CD4-positive, alpha-beta T cell (primary cell): ENCODE measurements at regions not wholly inside any gene's neighbourhood (a gene's known extent, or its start where the extent isn't known, plus 50 kb on each side); places are given as distances from the start of the nearest gene placed in this dataset.

Source experiments
- ATAC-seq: fragments of 200-7000 bp; cut with Tn5 transposase; one replicate; pipeline ENCODE4 v1.10.0; 2022; ENCODE audit warnings: mild to moderate bottlenecking; ENCODE audit not compliant: poor library complexity
- CTCF ChIA-PET: fragments of 350-600 bp; sonication (Branson Sonifier 250); formaldehyde crosslinking; loops from one replicate; lab custom pipeline; 2021; ENCODE audit warnings: antibody characterized with exemption, inconsistent platforms; lab: Charles Lee
- POLR2A ChIA-PET: fragments of 350-600 bp; sonication (Branson Sonifier 250); formaldehyde crosslinking; loops from one replicate; lab custom pipeline; 2021; ENCODE audit warnings: antibody characterized with exemption, inconsistent platforms; lab: Charles Lee
- DNase-seq, 14 experiments: peaks; one replicate each; pipeline ENCODE4 v3.0.0-alpha.2; 2013 to 2020; ENCODE audit warnings: mixed read lengths in 2 of 14
- H3K27ac ChIP-seq, 2 donors: one replicate each; pipeline versions ENCODE4 v1.5.1 to v1.7.0; 2013; ENCODE audit warnings: low read length in 2 of 2, low read depth in 1 of 2, mild to moderate bottlenecking in 1 of 2
- H3K27me3 ChIP-seq, 2 experiments: 1 replicate in 1 of 2; 2 replicates in 1 of 2; pipeline versions ENCODE4 v1.6.1 to v1.7.0; 2013; ENCODE audit warnings: low read length in 2 of 2, control low read depth in 1 of 2, mild to moderate bottlenecking in 1 of 2, moderate library complexity in 1 of 2; ENCODE audit not compliant: insufficient read depth in 2 of 2, control insufficient read depth in 1 of 2
- H3K36me3 ChIP-seq: one replicate; pipeline ENCODE4 v1.6.1; 2013; ENCODE audit warnings: low read length, control low read depth; ENCODE audit not compliant: insufficient read depth
- H3K4me1 ChIP-seq: one replicate; pipeline ENCODE4 v1.6.1; 2013; ENCODE audit warnings: low read length, control low read depth; ENCODE audit not compliant: insufficient read depth
- H3K4me3 ChIP-seq: one replicate; pipeline ENCODE4 v1.5.1; 2013; ENCODE audit warnings: mild to moderate bottlenecking, low read length, moderate library complexity
- H3K9me3 ChIP-seq, 2 experiments: 1 replicate in 1 of 2; 2 replicates in 1 of 2; pipeline versions ENCODE4 v1.6.1 to v1.7.0; 2013; ENCODE audit warnings: low read length in 2 of 2, mild to moderate bottlenecking in 2 of 2, control low read depth in 1 of 2, moderate library complexity in 1 of 2; ENCODE audit not compliant: control insufficient read depth in 1 of 2, insufficient read depth in 1 of 2
- H3K27ac Mint-ChIP-seq: one replicate; pipeline ENCODE4 v1.8.0; 2020; ENCODE audit warnings: mixed read lengths
- H3K27me3 Mint-ChIP-seq: one replicate; pipeline ENCODE4 v1.8.0; 2021; ENCODE audit warnings: mixed read lengths
- H3K36me3 Mint-ChIP-seq: one replicate; pipeline ENCODE4 v1.8.0; 2021; ENCODE audit warnings: low read depth, mixed read lengths
- H3K4me1 Mint-ChIP-seq: one replicate; pipeline ENCODE4 v1.8.0; 2021; ENCODE audit warnings: low read depth, mixed read lengths
- H3K4me3 Mint-ChIP-seq: one replicate; pipeline ENCODE4 v1.8.0; 2020; ENCODE audit warnings: mild to moderate bottlenecking, mixed read lengths
- H3K9me3 Mint-ChIP-seq: one replicate; pipeline ENCODE4 v1.8.0; 2020; ENCODE audit warnings: mixed read lengths
- CTCF ChIP-seq: fragments of 200-600 bp; IDR thresholded peaks from one replicate; pipeline ENCODE4 v1.8.0; 2022; ENCODE audit warnings: antibody characterized with exemption, mild to moderate bottlenecking
- intact Hi-C, 2 experiments: fragments of 100-400 bp; cut with DNase I in 1 of 2; cut with micrococcal nuclease in 1 of 2; formaldehyde crosslinking; loops; one replicate each; pipeline versions ENCODE4 v1.15.1 to v1.9.0; 2023 to 2025; cut with DNase I, micrococcal nuclease

- no peak for TF ChIP-seq CTCF
- CTCF ChIA-PET, result no interaction called here
- intact Hi-C loops, result no loop called here
- no peaks in the 10 kb centered on the region for H3K36me3 ChIP-seq
- no peaks in the 10 kb centered on the region for H3K9me3 ChIP-seq
- Mint-ChIP-seq H3K27ac (no peak overlapping the region), H3K36me3 (no peaks in the 10 kb centered on the region), H3K4me3 (no peak overlapping the region), H3K4me1 (no peaks in the 10 kb centered on the region), H3K9me3 (no peaks in the 10 kb centered on the region), H3K27me3 (no peaks in the 10 kb centered on the region)
- H3K27me3 ChIP-seq, result no peaks in the 10 kb centered on the region
- ATAC-seq (no peak), DNase-seq (no peak)
- POLR2A ChIA-PET, result no interaction called here
- no peak overlapping the region for H3K4me3 ChIP-seq
- no peaks in the 10 kb centered on the region for H3K4me1 ChIP-seq
- H3K27ac ChIP-seq, result no peak overlapping the region
Measured at GRCh38 chr6:23011615-23012014, 442.2 kb downstream of the HDGFL1 start.

- Mint-ChIP-seq H3K4me3 (no peak overlapping the region), H3K27me3 (no peaks in the 10 kb centered on the region), H3K4me1 (no peaks in the 10 kb centered on the region), H3K36me3 (no peaks in the 10 kb centered on the region), H3K9me3 (no peaks in the 10 kb centered on the region), H3K27ac (no peak overlapping the region)
- ChIA-PET POLR2A (no interaction called here), CTCF (no interaction called here)
- Histone ChIP-seq H3K9me3 (no peaks in the 10 kb centered on the region), H3K36me3 (no peaks in the 10 kb centered on the region), H3K27me3 (no peaks in the 10 kb centered on the region), H3K4me1 (no peaks in the 10 kb centered on the region), H3K27ac (no peak overlapping the region), H3K4me3 (no peak overlapping the region)
- intact Hi-C loops, result no loop called here
- ATAC-seq (no peak), DNase-seq (no peak)
- no peak for TF ChIP-seq CTCF
Measured at GRCh38 chr6:23013776-23014175, 444.4 kb downstream of the HDGFL1 start.

- DNase-seq (no peak), ATAC-seq (no peak)
- Mint-ChIP-seq H3K27me3 (no peaks in the 10 kb centered on the region), H3K9me3 (no peaks in the 10 kb centered on the region), H3K4me1 (no peaks in the 10 kb centered on the region), H3K27ac (no peak overlapping the region), H3K36me3 (no peaks in the 10 kb centered on the region), H3K4me3 (no peak overlapping the region)
- CTCF ChIA-PET, result no interaction called here
- intact Hi-C loops, result no loop called here
- Histone ChIP-seq H3K27ac (no peak overlapping the region), H3K4me1 (no peaks in the 10 kb centered on the region), H3K27me3 (no peaks in the 10 kb centered on the region), H3K9me3 (peaks cover 0 to 3% of the 10 kb centered on the region in 2 experiments), H3K4me3 (no peak overlapping the region), H3K36me3 (no peaks in the 10 kb centered on the region)
- TF ChIP-seq CTCF, result no peak
- POLR2A ChIA-PET, result no interaction called here
Measured at GRCh38 chr6:23016696-23017095, 447.3 kb downstream of the HDGFL1 start.
